GM18868 (cell line): ENCODE measurements at regions not wholly inside any gene's neighbourhood (a gene's known extent, or its start where the extent isn't known, plus 50 kb on each side); places are given as distances from the start of the nearest gene placed in this dataset.

Experiments
- ATAC-seq: cut with Tn5 transposase; IDR thresholded peaks from one replicate; pipeline ENCODE4 v1.9.1; 2021; ENCODE audit warnings: mild to moderate bottlenecking, moderate library complexity; ENCODE audit not compliant: unreplicated experiment

DNA sequence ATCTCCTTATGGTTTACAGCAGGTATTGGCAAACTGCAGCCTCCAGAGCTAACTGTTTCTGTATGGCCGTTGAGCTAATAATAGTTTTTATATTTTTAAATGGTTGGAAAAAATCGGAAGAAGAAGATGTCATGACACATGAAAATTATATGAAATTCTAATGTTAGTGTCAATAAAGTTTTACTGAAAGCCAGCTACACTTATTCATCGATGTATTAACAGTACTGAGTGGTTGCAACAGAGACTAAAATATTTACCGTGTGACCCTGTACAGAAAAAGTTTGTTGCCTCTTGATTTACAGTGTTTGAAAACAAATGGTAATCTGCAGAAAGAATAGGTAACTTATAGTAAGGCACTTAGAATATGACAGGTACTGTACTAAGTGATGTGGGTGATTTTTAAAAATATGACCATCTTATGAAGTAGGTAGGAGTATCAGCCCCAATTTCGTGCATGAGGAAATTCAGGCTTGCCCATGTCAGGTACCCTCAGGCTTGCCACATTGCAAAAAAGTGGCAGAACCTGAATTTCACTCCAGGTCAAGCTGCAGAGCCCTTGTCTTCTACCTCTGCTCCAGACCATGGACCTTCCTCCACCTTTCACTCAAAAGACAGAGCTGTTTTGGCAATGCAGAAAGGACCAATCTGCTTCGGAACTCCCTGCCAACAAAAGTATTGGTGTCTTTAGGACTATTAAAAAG is 311.9 kb upstream of the RUNX1 start:
- no peak for ATAC-seq

DNA sequence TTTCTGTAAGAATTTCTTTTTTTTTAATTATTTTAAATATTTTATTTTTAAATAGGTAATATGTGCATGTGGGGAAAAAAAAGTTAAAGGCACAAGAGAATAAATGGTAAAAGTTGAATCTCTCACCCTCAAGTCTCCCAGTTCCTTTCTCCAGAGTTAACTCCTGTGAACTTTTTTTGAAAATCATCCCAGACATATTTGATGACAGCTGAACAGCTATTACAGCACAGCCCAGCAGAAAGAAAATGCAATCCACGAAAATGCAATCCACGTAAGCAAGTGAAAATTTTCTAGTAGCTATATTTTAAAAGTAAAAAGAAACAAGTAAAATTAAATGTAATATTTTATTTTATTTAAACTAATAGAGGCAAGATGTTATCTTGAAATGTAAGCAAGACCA is 310.0 kb upstream of the RUNX1 start:
- ATAC-seq, result no peak

DNA sequence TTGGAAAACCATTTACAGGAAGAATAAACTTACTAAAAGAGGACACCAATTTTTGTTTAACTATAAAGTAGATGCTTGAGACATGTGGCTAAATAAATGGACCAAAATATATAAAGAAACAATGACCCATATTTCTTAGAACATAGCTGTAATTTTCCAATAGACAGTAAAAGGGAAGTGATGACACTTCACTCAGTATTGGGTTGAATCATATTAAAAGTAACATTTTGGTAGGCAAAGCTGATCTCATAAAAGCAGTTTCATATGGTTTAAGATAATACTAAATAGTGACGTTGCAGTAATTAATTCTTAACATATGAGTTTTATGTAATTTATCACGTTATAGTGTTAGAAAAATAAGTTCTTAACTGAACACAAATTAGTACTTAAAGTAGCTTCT is 308.9 kb upstream of the RUNX1 start:
- no peak for ATAC-seq

DNA sequence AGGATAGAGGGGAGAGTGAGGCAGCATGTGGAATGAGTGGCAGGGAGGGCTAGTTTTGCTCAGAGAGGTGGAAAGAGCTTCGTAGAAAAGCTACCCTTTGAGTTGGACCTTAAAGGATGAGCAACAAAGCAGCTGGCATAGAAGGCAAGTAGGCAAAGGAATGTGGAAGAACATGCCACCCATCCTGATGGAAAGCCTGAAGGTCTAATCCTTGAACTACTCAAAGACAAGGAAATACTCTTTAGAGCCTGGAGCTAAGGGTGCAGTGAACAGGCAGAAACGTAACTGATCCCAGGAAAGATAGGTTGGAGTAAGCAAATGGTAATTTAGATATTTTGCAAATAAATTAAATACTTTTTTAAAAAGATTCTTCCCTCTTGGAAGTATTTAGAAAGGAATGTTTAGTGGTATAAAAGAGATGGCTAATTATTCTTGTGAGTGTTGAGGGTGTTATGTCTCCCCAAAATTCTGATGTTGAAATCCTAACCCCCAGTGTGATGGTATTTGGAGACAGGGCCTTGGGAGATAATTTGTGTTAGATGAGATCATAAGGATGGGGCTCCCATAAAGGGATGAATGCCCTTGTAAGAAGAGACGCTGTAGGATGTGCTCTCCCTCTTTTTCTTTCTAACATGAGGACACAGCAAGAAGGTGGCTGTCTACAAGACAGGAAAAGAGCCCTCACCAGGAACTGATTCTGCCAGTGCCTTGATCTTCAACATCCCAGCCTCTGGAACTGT is 308.1 kb upstream of the RUNX1 start:
- ATAC-seq, result no peak

DNA sequence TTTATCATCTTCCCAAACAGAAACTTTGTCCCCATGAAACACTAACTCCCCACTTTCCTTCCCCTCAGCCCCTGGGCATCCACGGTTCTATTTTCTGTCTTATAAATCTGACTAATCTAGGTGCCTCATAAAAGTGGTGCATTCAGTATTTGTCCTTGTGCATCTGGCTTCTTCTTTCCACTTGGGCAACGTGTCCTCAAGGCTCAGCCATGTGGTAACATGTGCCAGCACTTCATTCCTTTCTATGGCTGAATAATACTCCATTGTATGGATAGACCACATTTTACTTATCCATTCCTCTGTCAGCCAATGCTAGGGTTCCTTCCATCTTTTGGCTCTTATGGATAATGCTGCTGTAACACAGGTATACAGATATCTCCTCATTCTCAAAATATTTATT is 305.0 kb upstream of the RUNX1 start:
- ATAC-seq, result no peak

DNA sequence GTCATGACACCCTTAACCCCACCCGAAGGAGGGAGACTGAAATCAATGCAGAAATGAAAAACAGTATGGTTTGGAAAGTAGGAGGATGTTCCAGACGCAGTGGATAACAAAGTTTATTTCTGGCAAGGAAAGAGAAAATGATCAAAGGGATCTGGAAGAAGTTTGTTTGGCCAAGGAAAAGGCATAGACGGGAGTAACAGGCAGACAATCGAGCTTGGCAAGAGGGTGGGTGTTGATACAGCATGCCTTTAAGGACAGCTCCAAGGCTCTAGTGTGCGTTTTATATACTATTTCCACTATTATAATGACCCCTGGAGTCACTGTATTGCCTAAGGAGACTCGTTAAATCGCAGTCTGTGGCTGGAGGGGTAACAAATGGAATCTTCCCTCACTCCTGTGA is 303.7 kb upstream of the RUNX1 start:
- no peak for ATAC-seq

DNA sequence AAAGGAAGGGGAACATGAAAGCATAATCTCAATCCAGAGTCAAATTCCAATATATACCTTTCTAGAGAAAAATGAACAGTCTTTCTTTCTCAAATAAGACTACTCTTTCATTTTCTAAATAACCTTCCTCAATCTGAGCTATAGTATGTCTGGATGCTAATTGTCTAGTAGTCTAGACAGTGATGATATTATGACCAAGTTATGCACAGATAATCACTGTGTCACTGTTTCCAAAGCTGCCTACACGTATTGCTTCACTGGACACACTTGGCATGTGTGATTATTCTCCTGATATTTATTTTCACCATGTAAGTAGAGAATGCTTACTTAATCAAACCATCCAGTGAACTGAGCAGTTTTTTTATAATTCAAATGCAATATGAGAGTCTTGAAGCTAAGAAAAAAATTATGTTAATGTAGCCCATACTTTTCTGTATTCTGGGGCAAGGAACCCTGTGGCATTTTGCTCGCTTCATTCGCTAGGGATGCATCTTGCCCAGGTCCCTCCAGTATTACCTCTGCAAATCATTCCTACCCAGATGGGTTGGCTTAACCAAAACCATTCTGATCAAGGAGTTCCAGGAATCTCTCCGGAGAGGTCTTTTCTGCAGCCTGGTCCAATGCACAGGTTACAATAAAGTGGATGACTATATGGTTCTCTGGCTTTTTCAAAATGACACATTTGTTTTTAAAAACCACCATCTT is 303.1 kb upstream of the RUNX1 start:
- ATAC-seq, result no peak

DNA sequence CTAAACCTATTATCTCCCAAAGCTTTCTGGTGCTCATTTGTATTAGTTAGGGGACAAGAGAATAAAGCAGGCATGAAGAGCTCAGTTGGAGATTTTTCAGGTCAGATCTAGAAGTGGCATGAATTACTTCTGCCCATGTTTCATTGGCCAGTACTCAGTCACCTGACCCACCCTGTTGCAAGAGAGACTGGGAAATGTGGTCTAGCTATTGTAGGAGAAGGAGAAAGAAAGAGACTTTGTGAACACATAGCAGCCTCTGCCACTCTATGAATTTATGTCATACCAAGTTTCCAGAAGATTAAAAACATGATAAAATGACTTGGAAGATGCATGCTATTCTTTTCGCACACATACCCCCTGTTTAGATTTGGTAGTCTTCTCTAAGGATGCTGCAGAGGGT is 302.3 kb upstream of the RUNX1 start:
- no peak for ATAC-seq

DNA sequence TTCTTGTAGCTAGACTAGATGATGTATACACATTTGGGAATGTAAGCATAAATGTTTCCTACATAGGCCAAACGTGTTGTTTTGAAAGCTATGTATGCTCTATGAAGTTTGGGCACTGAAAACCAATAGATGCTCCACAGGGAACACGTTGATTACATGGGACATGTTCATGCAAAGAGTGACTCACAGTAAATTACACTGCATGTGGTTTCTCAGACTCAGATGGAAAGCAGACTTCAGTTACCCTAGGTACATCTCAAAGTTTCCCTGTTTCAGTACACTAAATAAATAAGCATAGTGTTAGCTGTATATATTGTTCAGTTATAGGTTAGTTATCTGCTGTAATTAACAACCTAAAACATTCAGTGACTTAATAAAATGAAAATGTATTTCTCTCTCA is 301.9 kb upstream of the RUNX1 start:
- no peak for ATAC-seq

DNA sequence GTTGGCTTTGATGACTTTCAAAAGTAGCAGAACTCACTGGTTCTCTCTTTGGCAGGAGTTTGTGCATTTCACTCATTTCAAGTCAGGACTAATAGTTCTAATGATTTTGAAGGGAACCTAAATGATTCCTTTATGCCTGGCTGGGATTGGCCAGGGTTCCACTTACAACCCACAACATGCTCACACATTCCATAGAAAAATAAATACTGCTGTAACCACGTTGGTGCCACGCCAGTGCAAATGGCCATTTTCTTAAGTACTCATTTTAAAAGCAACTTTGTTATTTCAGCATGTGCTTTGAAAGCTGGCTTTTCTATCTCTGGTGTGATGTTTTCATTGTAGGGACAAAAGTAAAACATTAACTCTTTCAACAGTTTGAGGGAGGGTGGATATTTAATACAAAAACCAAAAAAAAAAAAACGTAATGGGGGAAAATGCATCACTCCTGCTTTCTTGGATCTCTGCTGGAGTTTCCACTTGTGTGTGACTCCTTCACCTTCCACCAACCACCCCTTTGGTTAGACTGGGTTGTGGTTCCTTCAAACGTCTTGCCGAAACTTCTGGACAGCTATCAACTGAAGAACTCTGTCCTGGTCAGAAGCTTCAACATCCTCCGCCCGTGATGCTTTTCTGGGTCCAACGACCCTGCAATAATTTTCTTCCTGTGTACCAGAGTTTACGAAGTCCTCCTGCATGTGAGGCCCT is 300.4 kb upstream of the RUNX1 start:
- ATAC-seq, result no peak

DNA sequence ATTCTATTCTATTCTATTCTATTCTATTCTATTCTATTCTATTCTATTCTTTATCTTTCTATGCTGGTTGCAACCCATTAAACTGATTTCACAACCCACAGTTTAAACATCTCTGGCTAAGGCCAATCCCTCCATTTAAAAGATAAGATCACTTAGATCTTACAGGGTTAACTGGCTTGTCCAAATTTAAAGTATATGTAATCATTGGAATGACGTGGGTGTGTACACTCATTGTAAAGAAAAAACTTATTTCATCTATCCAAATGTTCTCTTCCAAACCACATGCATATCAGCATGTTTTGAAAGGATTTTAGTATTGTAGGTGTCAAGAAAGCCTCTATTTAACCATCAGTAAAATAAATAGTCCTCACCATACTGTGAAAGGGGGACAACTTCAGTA is 299.6 kb upstream of the RUNX1 start:
- no peak for ATAC-seq

DNA sequence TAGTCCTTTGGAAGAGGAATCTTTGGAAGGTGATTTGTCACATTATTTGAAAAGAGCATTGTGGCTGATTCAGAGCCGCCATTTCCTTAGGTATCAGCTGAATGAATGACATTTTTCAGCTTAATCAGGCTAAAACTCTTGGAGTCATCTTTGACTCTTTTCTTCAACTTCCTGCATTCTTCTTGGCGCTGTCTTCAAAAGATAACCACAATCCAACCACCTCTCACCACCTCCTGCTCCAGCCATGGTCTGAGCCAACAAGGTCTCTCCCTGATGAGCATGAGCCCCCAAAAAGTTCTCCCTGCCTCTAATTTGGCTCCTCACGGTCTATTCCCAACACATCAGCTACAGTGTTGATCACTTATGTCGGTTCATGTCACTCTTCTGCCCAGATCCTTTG is 297.6 kb upstream of the RUNX1 start:
- no peak for ATAC-seq

DNA sequence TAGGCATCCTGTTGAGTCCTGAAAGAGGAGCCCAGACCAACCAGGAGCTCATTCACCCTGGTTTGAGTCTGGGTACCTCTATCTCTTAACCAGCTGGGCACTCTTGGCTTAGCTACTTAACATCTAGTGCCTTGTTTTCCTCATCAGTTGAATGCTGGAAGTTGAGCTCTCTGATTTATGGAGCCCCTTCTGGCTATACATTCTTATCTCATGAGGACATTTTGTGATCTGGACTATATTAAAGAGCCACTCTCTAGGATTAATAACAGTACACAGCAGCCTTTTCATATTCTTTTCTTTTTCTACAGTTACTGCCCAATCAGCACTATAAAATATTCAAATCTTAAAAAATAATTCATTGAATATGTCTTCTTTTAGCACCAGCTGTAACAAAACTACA is 296.9 kb upstream of the RUNX1 start:
- no peak for ATAC-seq

DNA sequence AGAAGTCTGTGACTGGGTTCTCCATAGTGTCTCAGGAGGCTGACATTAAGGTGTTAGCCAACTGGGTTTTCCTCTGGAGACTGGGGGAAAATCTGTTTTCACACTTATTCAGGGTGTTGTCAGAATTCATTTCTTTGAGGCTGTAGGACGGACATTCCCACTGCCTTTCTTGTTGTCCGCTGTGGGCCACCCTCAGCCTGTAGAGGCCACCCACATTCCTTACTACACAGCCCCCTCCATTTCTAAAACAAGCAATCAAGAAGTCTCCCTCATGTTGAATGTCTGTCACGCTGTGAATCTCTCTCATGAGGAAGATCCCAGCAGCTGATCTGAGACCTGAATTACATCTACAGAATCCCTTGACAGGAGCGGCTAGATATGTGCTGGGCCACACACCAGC is 295.5 kb upstream of the RUNX1 start:
- no peak for ATAC-seq

DNA sequence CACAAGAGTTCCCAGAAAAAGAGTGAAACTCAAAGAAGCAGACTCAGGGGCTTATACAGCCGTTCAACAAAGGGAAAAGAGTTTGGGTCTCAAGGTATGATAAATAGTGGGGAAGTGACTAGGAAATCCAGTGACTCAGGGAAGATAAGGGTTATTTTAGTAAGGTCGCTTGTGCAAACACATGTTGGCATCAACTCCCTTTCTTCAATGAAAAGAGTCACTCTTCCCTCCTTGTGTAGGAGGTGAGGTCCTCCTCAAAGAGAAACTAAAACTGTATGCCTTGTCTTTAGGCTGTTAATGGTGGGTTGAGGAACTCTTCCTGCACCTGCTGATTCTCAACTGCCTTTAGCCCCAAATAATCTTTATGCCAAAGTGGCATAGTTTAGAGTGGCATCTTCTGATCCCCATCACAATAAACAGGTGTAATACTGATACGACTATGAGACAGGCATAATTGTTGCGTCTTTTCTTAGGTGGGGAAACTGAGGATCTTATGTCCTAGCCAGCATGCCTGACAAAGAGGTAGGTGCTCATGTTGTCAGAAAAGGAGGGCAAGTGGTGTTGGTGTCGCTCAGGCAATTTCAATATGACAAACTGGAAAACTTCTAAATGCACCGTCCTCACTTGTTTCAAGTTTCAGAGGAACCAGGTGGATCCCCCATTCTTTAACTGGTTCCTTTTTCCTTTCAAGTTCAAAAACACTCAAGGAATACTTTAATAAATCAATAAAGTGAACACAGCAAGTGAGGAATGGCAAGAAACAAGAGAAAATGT is 294.1 kb upstream of the RUNX1 start:
- no peak for ATAC-seq

DNA sequence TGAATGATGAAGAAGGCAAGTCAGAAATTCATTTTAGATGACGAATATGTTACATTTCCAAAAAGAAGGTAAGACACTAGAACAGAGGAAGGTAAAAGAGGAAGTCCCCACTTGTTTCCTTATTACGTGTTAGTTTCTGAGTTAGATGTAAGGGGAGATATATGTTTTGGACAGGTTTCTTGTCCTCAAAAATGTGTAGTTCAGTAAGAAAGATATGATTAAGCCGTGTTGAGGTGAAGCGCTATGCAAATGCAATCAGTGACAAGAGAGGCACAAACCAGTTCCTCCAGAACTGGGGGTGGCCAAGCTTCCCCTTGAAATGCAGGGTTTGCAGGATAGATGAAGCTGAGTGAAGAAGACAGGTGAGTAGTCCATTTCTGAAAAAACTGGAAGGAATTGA is 293.3 kb upstream of the RUNX1 start:
- ATAC-seq, result peak; percentile 97

DNA sequence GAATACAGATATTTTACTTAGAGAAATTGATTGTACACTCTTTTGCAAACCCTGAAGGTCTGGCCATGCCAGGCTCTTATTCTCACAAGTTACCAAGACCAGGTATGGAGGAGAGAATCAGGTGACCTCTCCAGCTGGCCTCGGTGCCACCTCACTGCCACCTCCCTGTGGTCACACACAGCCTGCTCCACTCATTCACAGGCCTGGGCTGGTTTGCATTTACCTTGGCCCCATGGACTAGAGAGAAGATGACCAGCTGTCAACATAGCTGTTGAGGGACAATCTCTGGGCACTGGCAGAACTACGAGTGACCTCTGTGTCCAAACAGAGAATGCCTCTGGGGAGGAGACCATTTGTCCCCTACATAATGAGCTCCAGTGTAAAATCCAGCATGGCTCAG is 291.2 kb upstream of the RUNX1 start:
- no peak for ATAC-seq

DNA sequence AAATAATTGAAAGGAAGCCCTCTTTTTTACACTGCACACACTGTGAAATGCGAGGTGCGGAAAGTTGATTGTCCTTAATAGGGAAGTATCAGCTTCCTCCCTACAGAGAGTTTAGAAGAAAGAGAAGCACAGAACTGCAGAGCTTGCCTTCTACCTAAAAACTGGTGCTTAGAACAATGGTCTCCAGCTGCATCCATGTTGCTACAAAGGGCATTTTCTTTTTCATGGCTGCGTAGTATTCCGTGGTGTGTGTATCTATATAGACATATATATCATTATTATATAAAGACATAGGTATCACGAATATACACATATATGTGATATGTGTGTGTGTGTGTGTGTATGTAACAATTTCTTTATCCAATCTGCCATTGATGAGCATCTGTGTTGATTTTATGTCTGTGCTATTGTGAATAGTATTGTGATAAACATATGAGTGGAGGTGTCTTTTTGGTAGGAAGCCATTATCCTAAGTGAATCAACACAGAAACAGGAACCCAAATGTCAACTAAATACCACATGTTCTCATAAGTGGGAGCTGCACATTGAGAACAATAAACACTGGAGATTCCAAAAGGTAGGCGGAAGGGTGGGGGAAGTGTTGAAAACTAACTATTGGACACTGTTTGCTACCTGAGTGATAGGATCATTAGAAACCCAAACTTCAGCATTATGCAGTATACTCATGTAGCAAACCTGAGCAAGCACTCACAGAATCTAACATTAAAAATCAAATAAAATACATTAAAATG is 290.0 kb upstream of the RUNX1 start:
- no peak for ATAC-seq

DNA sequence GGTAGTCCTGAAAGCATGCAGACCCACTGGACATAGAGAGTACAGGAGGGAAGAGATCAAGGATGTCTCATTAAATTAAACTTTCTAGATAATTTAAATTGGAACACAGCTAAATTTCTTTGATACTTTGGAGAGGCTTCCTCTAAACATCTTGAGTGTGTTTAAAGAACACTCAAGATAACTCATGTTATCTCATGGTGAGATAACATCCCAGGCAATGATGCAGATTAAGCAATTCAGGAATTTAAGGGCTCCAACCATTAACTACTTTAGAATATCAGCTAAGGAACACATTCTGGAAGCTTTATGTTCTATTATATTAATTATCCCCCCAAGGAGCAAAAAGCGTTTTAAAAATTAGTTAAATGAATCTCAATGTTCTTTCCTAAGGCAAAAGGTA is 289.2 kb upstream of the RUNX1 start:
- ATAC-seq, result no peak

DNA sequence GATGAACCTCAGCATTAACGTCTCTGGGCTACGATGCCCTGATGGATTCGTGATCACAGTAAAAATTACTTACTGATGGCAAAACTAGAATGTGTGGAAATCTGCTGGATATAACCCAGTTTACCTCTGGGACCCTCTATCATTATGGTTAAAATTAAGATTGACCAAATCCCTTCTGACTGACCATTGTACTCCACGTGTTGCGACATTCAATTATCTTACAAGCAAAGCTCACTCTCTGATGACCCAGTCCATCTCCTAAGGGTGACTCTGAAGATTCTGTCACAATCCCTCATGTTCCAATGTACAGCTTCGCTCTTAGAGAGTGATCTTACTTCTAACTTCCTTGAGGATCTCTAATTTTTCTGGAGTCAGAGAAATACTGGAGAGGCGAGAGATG is 288.5 kb upstream of the RUNX1 start:
- ATAC-seq, result no peak
